ENCODE measurements at regions not wholly inside any gene's neighbourhood (a gene's known extent, or its start where the extent isn't known, plus 50 kb on each side); places are given as distances from the start of the nearest gene placed in this dataset.

DNA sequence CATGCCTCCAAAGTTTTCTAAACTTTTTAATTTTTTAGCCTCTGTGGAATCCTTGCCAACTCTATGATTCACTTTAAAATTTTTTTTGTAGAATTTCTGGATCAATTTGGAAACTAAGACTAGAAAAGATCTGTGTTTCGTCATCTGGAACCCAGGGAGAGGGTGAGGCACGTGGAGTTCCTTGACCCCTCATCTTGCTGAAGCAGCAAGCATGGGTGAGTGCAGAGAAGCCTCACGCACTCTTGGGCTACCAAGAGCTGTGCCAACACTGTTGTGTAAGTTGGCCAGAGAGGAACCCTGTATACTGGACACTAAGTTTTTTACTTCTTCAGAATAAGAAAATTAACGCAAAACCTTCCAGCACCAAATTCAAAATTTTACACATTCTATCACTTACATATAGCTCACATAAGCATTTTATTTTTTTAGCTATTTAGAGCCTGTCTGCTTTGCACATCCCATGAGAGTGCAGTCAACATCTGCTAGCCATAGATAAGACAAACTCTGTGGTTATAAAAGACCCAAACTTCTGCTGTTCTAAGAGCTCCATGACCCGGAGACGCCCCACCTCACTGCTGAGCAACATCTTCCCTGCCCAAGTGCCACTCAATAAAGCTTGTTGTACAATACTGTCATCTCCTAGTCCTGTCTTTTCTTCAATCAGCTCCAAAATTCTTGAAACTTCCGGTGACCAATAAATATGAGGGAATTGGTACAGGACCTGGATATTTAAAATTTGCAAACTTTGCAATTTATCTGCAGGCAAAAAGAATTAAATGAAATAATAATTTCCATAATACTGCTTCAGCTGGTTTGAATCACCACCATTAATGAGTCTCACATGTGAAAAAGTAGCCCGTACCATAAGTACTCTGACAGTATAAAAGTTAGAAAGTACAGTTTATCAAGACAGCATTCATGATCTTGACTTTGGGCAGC lies 69.7 kb upstream of the ADCY2 start:
- Histone ChIP-seq H4K20me1 (ENCODE audit: control insufficient read depth, insufficient read depth, low read depth, low read length) (no peaks in the 10 kb centered on the region), H3K4me2 (ENCODE audit: low read length) (no peak overlapping the region), H3K4me1 (ENCODE audit: control insufficient read depth, low read length) (no peaks in the 10 kb centered on the region), H3K27ac (ENCODE audit: low read depth, low read length) (no peak overlapping the region), H3K9me2 (replicated peaks; ENCODE audit: control insufficient read depth, low read length) (no peaks in the 10 kb centered on the region), H3K79me2 (ENCODE audit: control insufficient read depth, low read length) (no peaks in the 10 kb centered on the region), H3K27me3 (ENCODE audit: control insufficient read depth, low read length) (no peaks in the 10 kb centered on the region), H3K9me3 (ENCODE audit: control insufficient read depth, insufficient read depth, low read length) (no peaks in the 10 kb centered on the region), H3K36me3 (ENCODE audit: control insufficient read depth, low read length) (no peaks in the 10 kb centered on the region), H3F3A (ENCODE audit: control insufficient read depth, insufficient read depth) (no peaks in the 10 kb centered on the region), H3K4me3 (ENCODE audit: low read length) (no peak overlapping the region)
- no peak for TF ChIP-seq EZH2phosphoT487 (IDR thresholded peaks at IDR 0.05; ENCODE audit: borderline replicate concordance, low read length)
- TF ChIP-seq, protein P1, sequence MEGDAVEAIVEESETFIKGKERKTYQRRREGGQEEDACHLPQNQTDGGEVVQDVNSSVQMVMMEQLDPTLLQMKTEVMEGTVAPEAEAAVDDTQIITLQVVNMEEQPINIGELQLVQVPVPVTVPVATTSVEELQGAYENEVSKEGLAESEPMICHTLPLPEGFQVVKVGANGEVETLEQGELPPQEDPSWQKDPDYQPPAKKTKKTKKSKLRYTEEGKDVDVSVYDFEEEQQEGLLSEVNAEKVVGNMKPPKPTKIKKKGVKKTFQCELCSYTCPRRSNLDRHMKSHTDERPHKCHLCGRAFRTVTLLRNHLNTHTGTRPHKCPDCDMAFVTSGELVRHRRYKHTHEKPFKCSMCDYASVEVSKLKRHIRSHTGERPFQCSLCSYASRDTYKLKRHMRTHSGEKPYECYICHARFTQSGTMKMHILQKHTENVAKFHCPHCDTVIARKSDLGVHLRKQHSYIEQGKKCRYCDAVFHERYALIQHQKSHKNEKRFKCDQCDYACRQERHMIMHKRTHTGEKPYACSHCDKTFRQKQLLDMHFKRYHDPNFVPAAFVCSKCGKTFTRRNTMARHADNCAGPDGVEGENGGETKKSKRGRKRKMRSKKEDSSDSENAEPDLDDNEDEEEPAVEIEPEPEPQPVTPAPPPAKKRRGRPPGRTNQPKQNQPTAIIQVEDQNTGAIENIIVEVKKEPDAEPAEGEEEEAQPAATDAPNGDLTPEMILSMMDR (IDR thresholded peaks at IDR 0.05; ENCODE audit: low read depth, low read length, poor library complexity, severe bottlenecking), result no peak

DNA sequence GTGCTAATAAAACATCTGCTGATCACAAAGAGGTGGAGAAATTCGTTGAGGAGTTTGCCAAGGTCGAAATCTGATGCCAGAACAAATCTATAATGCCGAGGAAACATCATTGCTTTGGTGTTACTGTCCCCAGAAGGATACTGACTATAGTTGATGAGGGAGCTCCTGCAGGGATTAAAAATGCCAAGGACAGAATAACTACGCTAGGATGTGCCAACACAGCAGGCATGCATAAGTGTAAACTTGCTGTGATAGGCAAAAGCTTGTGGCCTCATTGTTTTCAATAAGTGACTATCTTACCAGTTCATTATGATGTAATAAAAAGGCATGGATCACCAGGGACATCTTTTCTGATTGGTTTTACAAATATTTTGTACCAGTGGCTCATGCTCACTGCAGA lies 66.8 kb upstream of the ADCY2 start:
- H3K27ac ChIP-seq (ENCODE audit: low read depth, low read length), result no peak overlapping the region
- H3K9me3 ChIP-seq (ENCODE audit: control insufficient read depth, insufficient read depth, low read length), result no peaks in the 10 kb centered on the region
- TF ChIP-seq, protein P1 (IDR thresholded peaks at IDR 0.05; ENCODE audit: low read depth, low read length, poor library complexity, severe bottlenecking), result no peak
- TF ChIP-seq EZH2phosphoT487 (IDR thresholded peaks at IDR 0.05; ENCODE audit: borderline replicate concordance, low read length), result no peak
- no peak overlapping the region for H3K4me3 ChIP-seq (ENCODE audit: low read length)
- H3K4me2 ChIP-seq (ENCODE audit: low read length), result no peak overlapping the region
- H3F3A ChIP-seq (ENCODE audit: control insufficient read depth, insufficient read depth), result no peaks in the 10 kb centered on the region
- H3K9me2 ChIP-seq (replicated peaks; ENCODE audit: control insufficient read depth, low read length), result no peaks in the 10 kb centered on the region
- no peaks in the 10 kb centered on the region for H3K79me2 ChIP-seq (ENCODE audit: control insufficient read depth, low read length)
- no peaks in the 10 kb centered on the region for H3K27me3 ChIP-seq (ENCODE audit: control insufficient read depth, low read length)
- H4K20me1 ChIP-seq (ENCODE audit: control insufficient read depth, insufficient read depth, low read depth, low read length), result no peaks in the 10 kb centered on the region
- H3K36me3 ChIP-seq (ENCODE audit: control insufficient read depth, low read length), result no peaks in the 10 kb centered on the region
- no peaks in the 10 kb centered on the region for H3K4me1 ChIP-seq (ENCODE audit: control insufficient read depth, low read length)

DNA sequence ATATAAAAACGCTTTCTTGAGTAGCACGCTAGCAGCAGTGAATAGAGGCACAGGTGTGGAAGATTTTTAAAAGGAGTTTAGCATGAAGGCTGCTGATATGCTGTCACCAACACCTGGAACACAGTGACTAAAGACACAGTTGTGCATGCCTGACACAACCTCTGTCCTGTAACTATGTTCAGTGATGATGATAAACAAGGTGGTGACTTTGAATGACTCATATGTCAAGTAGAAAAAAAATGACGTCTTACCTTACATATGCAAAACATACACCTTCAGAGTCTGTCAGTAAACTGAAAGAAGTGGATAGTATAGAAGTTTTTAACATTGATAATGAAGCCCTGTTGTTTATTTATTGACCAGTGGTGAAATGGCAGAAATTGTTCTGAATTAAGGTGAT lies 66.2 kb upstream of the ADCY2 start:
- no peak for TF ChIP-seq EZH2phosphoT487 (IDR thresholded peaks at IDR 0.05; ENCODE audit: borderline replicate concordance, low read length)
- H3K79me2 ChIP-seq (ENCODE audit: control insufficient read depth, low read length), result no peaks in the 10 kb centered on the region
- no peaks in the 10 kb centered on the region for H3K4me1 ChIP-seq (ENCODE audit: control insufficient read depth, low read length)
- H3K27me3 ChIP-seq (ENCODE audit: control insufficient read depth, low read length), result no peaks in the 10 kb centered on the region
- no peak overlapping the region for H3K4me3 ChIP-seq (ENCODE audit: low read length)
- no peaks in the 10 kb centered on the region for H3F3A ChIP-seq (ENCODE audit: control insufficient read depth, insufficient read depth)
- H3K27ac ChIP-seq (ENCODE audit: low read depth, low read length), result no peak overlapping the region
- H4K20me1 ChIP-seq (ENCODE audit: control insufficient read depth, insufficient read depth, low read depth, low read length), result no peaks in the 10 kb centered on the region
- H3K36me3 ChIP-seq (ENCODE audit: control insufficient read depth, low read length), result no peaks in the 10 kb centered on the region
- no peaks in the 10 kb centered on the region for H3K9me3 ChIP-seq (ENCODE audit: control insufficient read depth, insufficient read depth, low read length)
- H3K9me2 ChIP-seq (replicated peaks; ENCODE audit: control insufficient read depth, low read length), result no peaks in the 10 kb centered on the region
- H3K4me2 ChIP-seq (ENCODE audit: low read length), result no peak overlapping the region

DNA sequence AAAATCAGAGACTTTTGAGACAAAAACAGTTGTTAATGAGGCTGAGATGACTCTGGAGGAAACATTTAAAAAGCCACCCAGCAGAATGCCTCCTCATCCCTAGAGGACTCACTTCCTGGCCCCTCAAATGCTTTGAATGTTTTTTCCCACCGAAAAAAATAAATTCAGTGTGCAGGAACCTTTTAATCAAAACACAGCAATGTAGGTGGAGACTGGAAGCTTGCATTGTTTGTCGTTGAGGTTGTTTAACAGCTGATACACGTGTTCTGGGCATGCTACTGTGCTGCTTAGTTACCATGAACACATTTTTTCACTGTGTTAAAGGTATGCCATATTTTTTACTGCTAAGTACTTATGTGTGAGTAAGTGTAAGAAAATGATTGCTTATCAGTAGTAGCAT lies 65.7 kb upstream of the ADCY2 start:
- H3K36me3 ChIP-seq (ENCODE audit: control insufficient read depth, low read length), result no peaks in the 10 kb centered on the region
- no peaks in the 10 kb centered on the region for H3K9me2 ChIP-seq (replicated peaks; ENCODE audit: control insufficient read depth, low read length)
- H4K20me1 ChIP-seq (ENCODE audit: control insufficient read depth, insufficient read depth, low read depth, low read length), result no peaks in the 10 kb centered on the region
- no peaks in the 10 kb centered on the region for H3K4me1 ChIP-seq (ENCODE audit: control insufficient read depth, low read length)
- H3K4me2 ChIP-seq (ENCODE audit: low read length), result no peak overlapping the region
- H3K4me3 ChIP-seq (ENCODE audit: low read length), result no peak overlapping the region
- no peaks in the 10 kb centered on the region for H3K79me2 ChIP-seq (ENCODE audit: control insufficient read depth, low read length)
- H3K27me3 ChIP-seq (ENCODE audit: control insufficient read depth, low read length), result no peaks in the 10 kb centered on the region
- H3K27ac ChIP-seq (ENCODE audit: low read depth, low read length), result no peak overlapping the region
- H3K9me3 ChIP-seq (ENCODE audit: control insufficient read depth, insufficient read depth, low read length), result no peaks in the 10 kb centered on the region
- TF ChIP-seq, protein P1 (IDR thresholded peaks at IDR 0.05; ENCODE audit: low read depth, low read length, poor library complexity, severe bottlenecking), result no peak
- TF ChIP-seq EZH2phosphoT487 (IDR thresholded peaks at IDR 0.05; ENCODE audit: borderline replicate concordance, low read length), result no peak
- H3F3A ChIP-seq (ENCODE audit: control insufficient read depth, insufficient read depth), result no peaks in the 10 kb centered on the region
